Fibroblast of mammary gland (primary cell): ENCODE measurements at regions not wholly inside any gene's neighbourhood (a gene's known extent, or its start where the extent isn't known, plus 50 kb on each side); places are given as distances from the start of the nearest gene placed in this dataset.
"Not testable (repeated sequence)": the region's sequence is repeated elsewhere in the genome, so short reads cannot be mapped to it uniquely, and the experiment has no call there.

Experiments
- DNase-seq: peaks from one replicate; pipeline ENCODE4 v3.0.0-alpha.2; 2010; ENCODE audit warnings: low read depth
- H3K4me3 ChIP-seq: 2 replicates; pipeline ENCODE4 v1.5.1; 2011; ENCODE audit warnings: low read depth, mild to moderate bottlenecking, low read length, moderate library complexity; ENCODE audit not compliant: control insufficient read depth
- TF ChIP-seq, protein P1 (sequence below): conservative IDR thresholded peaks from 2 replicates; pipeline ENCODE4 v1.5.1; 2011; ENCODE audit warnings: low read depth, low read length, inconsistent platforms; ENCODE audit not compliant: control insufficient read depth, insufficient read depth

DNA sequence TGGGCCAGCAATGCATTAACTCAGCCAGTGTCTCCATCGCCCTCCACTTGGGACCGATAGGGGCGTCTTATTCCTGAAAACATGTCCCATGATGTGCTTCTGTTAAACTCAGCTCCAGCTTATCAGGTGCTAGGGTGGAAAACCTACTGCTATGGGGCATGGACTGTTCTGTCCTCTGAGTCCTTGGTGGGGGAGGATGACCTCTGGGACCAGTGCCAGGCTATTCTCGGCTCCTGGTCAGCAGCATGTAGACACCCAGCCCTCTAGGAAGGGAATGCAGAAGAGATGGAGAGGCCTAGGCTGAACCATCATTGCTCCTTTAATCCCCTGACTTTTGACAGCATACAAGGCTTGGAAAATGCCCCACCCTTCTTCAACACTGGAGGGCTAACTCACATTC is 486.2 kb downstream of the MED13L start:
- TF ChIP-seq, protein P1, sequence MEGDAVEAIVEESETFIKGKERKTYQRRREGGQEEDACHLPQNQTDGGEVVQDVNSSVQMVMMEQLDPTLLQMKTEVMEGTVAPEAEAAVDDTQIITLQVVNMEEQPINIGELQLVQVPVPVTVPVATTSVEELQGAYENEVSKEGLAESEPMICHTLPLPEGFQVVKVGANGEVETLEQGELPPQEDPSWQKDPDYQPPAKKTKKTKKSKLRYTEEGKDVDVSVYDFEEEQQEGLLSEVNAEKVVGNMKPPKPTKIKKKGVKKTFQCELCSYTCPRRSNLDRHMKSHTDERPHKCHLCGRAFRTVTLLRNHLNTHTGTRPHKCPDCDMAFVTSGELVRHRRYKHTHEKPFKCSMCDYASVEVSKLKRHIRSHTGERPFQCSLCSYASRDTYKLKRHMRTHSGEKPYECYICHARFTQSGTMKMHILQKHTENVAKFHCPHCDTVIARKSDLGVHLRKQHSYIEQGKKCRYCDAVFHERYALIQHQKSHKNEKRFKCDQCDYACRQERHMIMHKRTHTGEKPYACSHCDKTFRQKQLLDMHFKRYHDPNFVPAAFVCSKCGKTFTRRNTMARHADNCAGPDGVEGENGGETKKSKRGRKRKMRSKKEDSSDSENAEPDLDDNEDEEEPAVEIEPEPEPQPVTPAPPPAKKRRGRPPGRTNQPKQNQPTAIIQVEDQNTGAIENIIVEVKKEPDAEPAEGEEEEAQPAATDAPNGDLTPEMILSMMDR = no peak
- no peak for DNase-seq
- no peak overlapping the region for H3K4me3 ChIP-seq

DNA sequence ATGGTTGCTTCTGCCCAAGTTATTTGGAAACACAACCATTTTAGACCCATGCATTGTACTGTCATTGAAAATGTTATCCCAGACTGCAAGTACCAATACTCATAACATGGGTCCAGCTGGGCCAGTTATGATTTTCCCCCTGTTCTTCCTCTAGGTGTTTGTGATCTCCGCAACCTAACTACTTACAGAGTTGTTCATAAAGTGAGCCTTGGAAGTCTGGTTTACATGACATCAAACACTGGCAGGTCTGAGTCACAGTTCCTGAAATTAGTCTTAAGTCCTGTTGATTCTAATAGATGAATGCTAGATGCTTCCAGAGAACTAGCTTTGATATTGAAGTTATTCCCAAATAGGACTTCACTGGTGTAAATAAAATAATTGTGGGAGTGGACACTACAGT is 487.0 kb downstream of the MED13L start:
- TF ChIP-seq, protein P1 = no peak
- no peak overlapping the region for H3K4me3 ChIP-seq
- DNase-seq = no peak

DNA sequence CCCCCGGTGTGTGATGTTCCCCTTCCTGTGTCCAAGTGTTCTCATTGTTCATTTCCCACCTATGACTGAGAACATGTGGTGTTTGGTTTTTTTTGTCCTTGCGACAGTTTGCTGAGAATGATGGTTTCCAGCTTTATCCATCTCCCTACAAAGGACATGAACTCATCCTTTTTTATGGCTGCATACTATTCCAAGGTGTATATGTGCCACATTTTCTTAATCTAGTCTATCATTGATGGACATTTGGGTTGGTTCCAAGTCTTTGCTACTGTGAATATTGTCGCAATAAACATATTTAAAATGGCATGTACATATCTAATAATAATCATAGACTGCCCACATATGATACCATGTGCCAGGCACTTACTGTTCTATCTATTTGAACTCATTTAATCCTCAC is 491.0 kb downstream of the MED13L start:
- not testable (repeated sequence) for H3K4me3 ChIP-seq

DNA sequence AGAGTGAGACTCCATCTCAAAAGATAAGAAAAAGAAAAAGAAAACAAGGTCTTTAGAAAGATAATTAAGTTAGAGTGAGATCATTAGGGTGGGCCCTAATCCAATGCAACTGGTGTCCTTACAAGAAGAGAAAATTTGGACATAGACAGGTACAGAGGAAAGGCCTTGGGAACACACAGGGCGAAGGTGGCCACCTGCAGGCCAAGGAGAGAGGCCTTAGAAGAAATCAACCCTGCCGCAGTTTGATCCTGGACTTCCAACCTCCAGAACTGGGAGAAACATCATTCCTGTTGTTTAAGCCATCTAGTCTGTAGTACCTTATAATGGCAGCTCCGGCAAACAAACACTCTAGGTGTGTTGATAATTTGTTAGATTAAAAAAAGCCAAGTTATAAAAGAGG is 491.9 kb downstream of the MED13L start:
- H3K4me3 ChIP-seq = no peak overlapping the region
- DNase-seq = no peak
- TF ChIP-seq, protein P1 = no peak

More for the DNA sequence above, 491.0 kb downstream of the MED13L start:
- not testable (repeated sequence) for DNase-seq

DNA sequence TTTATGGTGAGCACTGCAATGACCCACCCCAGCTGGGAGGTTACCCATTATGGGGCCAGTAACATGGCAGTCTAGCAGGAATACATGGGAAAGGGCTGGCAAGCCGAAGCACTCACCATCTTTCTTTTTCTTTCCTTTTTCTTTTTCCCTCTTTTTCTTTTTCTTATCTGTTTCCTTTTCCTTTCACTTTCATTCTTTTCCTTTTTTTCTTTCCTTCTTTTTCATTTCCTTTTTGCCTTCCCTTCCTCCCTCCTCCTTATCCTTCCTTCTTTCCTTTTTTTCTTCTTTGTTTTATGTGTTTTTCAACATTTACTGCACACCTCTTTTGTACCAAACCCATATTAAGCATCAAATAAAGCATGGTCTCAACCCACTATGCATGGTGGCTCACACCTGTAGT is 501.1 kb downstream of the MED13L start:
- TF ChIP-seq, protein P1 = no peak
- no peak for DNase-seq
- no peak overlapping the region for H3K4me3 ChIP-seq

DNA sequence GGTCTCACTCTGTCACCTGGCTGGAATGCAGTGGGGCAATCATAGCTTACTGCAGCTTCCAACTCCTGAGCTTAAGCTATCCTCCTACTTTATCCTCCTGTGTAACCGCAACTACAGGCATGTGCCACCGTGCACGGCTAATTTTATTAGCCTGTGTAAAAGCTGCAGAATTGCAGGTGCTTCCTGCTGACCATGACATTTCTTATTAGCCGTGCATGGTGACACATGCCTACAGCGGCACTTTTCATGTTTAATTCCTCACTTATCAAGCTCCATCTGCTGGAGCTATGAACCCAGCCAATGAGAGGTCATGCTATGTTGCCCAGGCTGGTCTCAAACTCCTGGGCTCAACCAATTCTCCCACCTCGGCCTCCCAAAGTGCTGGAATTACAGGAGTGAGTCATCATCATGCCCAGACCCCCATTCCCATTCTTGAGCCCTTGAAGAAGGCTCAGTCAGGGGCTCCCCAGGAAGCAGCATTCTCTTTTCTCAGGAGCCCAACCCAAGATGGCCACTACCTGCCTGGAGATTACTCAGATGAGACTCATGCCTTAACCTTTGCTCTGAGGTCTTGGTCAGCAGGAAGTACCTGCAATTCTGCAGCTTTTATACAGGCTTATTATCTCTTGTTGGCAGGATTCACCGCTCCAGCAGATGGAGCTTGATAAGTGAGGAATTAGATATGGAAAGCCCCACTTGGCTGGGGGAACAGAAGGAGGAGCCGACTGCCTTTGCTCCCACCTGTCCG is 503.2 kb downstream of the MED13L start:
- no peak for DNase-seq
- H3K4me3 ChIP-seq = no peak overlapping the region
- TF ChIP-seq, protein P1 = no peak

DNA sequence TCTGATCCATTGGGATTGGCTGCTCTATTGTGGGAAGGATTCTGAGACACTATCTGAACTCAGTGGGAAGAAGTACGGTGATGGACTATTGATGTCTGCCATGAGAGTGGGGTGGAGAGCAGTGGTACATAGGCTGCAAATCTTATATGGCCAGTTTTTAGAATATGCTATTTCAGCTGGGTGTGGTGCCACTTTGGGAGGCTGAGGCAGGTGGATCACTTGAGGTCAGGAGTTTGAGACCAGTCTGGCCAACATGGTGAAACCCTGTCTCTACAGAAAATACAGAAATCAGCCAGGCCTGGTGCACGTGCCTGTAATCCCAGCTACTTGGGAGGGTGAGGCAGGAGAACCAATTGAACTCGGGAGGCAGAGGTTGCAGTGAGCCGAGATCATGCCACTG is 505.9 kb downstream of the MED13L start:
- no peak for DNase-seq
- TF ChIP-seq, protein P1 = no peak
- H3K4me3 ChIP-seq = no peak overlapping the region
